LoVo (cell line): ENCODE measurements at regions not wholly inside any gene's neighbourhood (a gene's known extent, or its start where the extent isn't known, plus 50 kb on each side); places are given as distances from the start of the nearest gene placed in this dataset.
A peak's percentile ranks its signal among the peaks of the same experiment; 100 is the strongest.
"Not testable (repeated sequence)": the region's sequence is repeated elsewhere in the genome, so short reads cannot be mapped to it uniquely, and the experiment has no call there.

ENCODE experiments used
- DNase-seq: peaks from one replicate; pipeline ENCODE4 v3.0.0-alpha.2; 2016; ENCODE audit warnings: low spot score

- not testable (repeated sequence) for DNase-seq
Observed at GRCh38 chr9:65395121-65395520, 110.1 kb upstream of the FOXD4L5 start.

- DNase-seq, result not testable (repeated sequence)
Observed at GRCh38 chr9:65393111-65393810, 108.3 kb upstream of the FOXD4L5 start.

- DNase-seq, result not testable (repeated sequence)
Observed at GRCh38 chr9:65392611-65393010, 107.6 kb upstream of the FOXD4L5 start.

- not testable (repeated sequence) for DNase-seq
Observed at GRCh38 chr9:65389710-65390109, 104.7 kb upstream of the FOXD4L5 start.

- DNase-seq, result not testable (repeated sequence)
Observed at GRCh38 chr9:65389216-65389615, 104.2 kb upstream of the FOXD4L5 start.

- DNase-seq, result peak; percentile 52
Observed at GRCh38 chr9:65386699-65387098, 101.7 kb upstream of the FOXD4L5 start.

- not testable (repeated sequence) for DNase-seq
Observed at GRCh38 chr9:65386191-65386590, 101.2 kb upstream of the FOXD4L5 start.

GRCh38 chr9:65385655-65386024 is 100.6 kb upstream of the FOXD4L5 start:
- DNase-seq, result not testable (repeated sequence)

- not testable (repeated sequence) for DNase-seq
Observed at GRCh38 chr9:65384759-65385654, 100.0 kb upstream of the FOXD4L5 start.

- not testable (repeated sequence) for DNase-seq
Observed at GRCh38 chr9:65384066-65384465, 99.1 kb upstream of the FOXD4L5 start.

- not testable (repeated sequence) for DNase-seq
Observed at GRCh38 chr9:65383646-65384045, 98.6 kb upstream of the FOXD4L5 start.

GRCh38 chr9:65382701-65383318 is 97.8 kb upstream of the FOXD4L5 start:
- not testable (repeated sequence) for DNase-seq
